ENCODE measurements at regions not wholly inside any gene's neighbourhood (a gene's known extent, or its start where the extent isn't known, plus 50 kb on each side); places are given as distances from the start of the nearest gene placed in this dataset.
A peak's percentile ranks its signal among the peaks of the same experiment; 100 is the strongest.

DNA sequence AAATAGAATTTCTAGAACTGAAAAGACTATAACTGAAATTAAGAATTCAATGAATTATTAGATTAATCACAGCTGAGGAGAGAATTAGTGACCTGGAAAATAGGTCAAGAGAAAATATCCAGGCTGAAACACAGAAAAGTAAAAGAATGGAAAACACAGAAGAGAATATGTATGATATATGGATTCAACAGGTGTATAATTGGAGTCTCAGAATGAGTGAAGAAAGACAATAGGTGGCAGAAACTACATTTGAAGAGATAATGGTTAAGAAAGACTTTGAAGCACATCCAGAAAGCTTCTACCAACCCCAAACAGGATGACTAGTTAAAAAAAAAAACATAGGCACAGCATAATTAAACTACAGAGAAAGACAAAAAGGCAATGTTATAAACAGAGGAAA is 196.2 kb upstream of the ASCC3 start:
- no peak overlapping the region for H3K4ac ChIP-seq (ENCODE audit: low read depth, low read length)
- H3K79me1 ChIP-seq (ENCODE audit: low read length) = no peaks in the 10 kb centered on the region
- no peaks in the 10 kb centered on the region for H3K79me2 ChIP-seq (ENCODE audit: control insufficient read depth, insufficient read depth, low read length, poor library complexity)
- H3K4me2 ChIP-seq (ENCODE audit: low read length) = no peak overlapping the region
- H3K9me3 ChIP-seq (ENCODE audit: insufficient read depth, low read depth, low read length) = no peaks in the 10 kb centered on the region
- H2BK120ac ChIP-seq (ENCODE audit: insufficient read depth, low read length, poor library complexity) = no peak overlapping the region
- no peak overlapping the region for H3K18ac ChIP-seq (ENCODE audit: low read length)
- no peak overlapping the region for H2AK5ac ChIP-seq (ENCODE audit: low read length)
- no peaks in the 10 kb centered on the region for H3K27me3 ChIP-seq (ENCODE audit: insufficient read depth, low read length)
- H3K14ac ChIP-seq (ENCODE audit: low read length) = no peak overlapping the region
- H4K91ac ChIP-seq (ENCODE audit: low read depth, low read length) = no peak overlapping the region
- H3K36me3 ChIP-seq (ENCODE audit: control insufficient read depth in 1 of 2, insufficient read depth in 2 of 2, low read length in 2 of 2) = no peaks in the 10 kb centered on the region
- H4K12ac ChIP-seq (ENCODE audit: low read depth, low read length) = no peak overlapping the region
- no peak overlapping the region for H2BK12ac ChIP-seq (ENCODE audit: low read length)
- no peak overlapping the region for H3K4me3 ChIP-seq (ENCODE audit: low read depth, low read length)
- no peak overlapping the region for H3K27ac ChIP-seq (ENCODE audit: low read depth, low read length)
- H2BK5ac ChIP-seq (ENCODE audit: low read depth, low read length, poor library complexity) = no peak overlapping the region
- no peaks in the 10 kb centered on the region for H3K4me1 ChIP-seq (ENCODE audit: control insufficient read depth in 1 of 2, insufficient read depth in 2 of 2, low read length in 2 of 2)
- DNase-seq = no peak
- no peak overlapping the region for H3K23ac ChIP-seq (ENCODE audit: low read length)
- no peak overlapping the region for H2AFZ ChIP-seq (ENCODE audit: insufficient read depth, low read length, poor library complexity)
- H4K8ac ChIP-seq (ENCODE audit: low read depth, low read length) = no peak overlapping the region
- H3K9ac ChIP-seq (ENCODE audit: low read length) = no peak overlapping the region

DNA sequence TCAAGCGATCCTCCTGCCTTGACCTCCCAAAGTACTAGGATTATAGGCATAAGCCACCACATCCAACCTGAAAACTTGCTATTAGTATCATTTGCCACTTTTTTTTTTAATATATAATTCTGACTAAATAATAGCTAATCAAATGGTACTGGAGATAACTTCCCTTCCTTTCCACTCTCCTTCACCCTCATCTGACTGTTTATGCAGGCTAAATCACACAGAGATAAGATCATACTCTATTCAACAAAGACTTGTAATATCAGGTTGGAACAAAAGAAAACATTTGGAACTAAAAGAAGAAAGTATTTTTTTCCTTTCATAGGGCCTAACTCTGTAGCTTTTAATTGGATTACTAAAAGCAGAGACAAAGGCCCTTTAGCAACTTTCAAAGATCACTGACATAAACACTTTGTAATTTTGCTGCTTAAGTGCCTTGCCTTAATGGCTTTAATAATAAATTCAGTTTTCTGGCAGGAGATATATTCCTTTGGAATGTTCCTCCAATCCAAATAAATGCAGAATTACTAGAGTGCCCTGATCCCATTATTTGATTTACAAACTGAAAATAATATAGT is 198.7 kb upstream of the ASCC3 start:
- H4K91ac ChIP-seq (ENCODE audit: low read depth, low read length) = no peak overlapping the region
- H3K4ac ChIP-seq (ENCODE audit: low read depth, low read length) = no peak overlapping the region
- no peak overlapping the region for H3K27ac ChIP-seq (ENCODE audit: low read depth, low read length)
- no peak overlapping the region for H2BK12ac ChIP-seq (ENCODE audit: low read length)
- H3K4me2 ChIP-seq (ENCODE audit: low read length) = no peak overlapping the region
- no peaks in the 10 kb centered on the region for H3K9me3 ChIP-seq (ENCODE audit: insufficient read depth, low read depth, low read length)
- no peak overlapping the region for H3K23ac ChIP-seq (ENCODE audit: low read length)
- no peak overlapping the region for H4K8ac ChIP-seq (ENCODE audit: low read depth, low read length)
- H3K79me1 ChIP-seq (ENCODE audit: low read length) = no peaks in the 10 kb centered on the region
- no peaks in the 10 kb centered on the region for H3K4me1 ChIP-seq (ENCODE audit: control insufficient read depth in 1 of 2, insufficient read depth in 2 of 2, low read length in 2 of 2)
- no CpG with 5 or more reads among the region's 1 CpG for WGBS (ENCODE audit: extremely low coverage, insufficient coverage, insufficient read length)
- H2BK120ac ChIP-seq (ENCODE audit: insufficient read depth, low read length, poor library complexity) = no peak overlapping the region
- no peak overlapping the region for H3K4me3 ChIP-seq (ENCODE audit: low read depth, low read length)
- H2AFZ ChIP-seq (ENCODE audit: insufficient read depth, low read length, poor library complexity) = no peak overlapping the region
- no peaks in the 10 kb centered on the region for H3K79me2 ChIP-seq (ENCODE audit: control insufficient read depth, insufficient read depth, low read length, poor library complexity)
- H2AK5ac ChIP-seq (ENCODE audit: low read length) = no peak overlapping the region
- H3K36me3 ChIP-seq (ENCODE audit: control insufficient read depth in 1 of 2, insufficient read depth in 2 of 2, low read length in 2 of 2) = no peaks in the 10 kb centered on the region
- no peaks in the 10 kb centered on the region for H3K27me3 ChIP-seq (ENCODE audit: insufficient read depth, low read length)
- H3K18ac ChIP-seq (ENCODE audit: low read length) = no peak overlapping the region
- H2BK5ac ChIP-seq (ENCODE audit: low read depth, low read length, poor library complexity) = no peak overlapping the region
- no peak for DNase-seq
- no peak overlapping the region for H4K12ac ChIP-seq (ENCODE audit: low read depth, low read length)
- H3K14ac ChIP-seq (ENCODE audit: low read length) = no peak overlapping the region
- H3K9ac ChIP-seq (ENCODE audit: low read length) = no peak overlapping the region

DNA sequence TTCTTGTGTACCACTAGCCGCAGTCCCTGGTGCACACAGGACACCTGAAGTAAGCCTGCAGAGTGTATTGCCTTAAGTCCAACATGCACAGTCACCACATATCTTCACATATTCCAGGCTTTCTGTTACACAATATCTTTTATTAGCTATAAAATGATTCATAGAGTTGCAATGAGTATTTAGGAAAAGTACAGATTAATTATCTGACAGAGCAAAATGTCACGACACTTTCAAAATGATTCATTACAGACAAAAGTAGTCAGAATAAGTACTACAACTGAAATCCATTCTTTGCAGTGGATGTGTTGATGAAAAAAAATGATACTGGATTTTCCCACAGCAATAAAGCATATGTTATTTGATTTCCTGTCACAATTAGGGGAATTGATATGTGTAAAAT is 199.5 kb upstream of the ASCC3 start:
- Histone ChIP-seq H2BK12ac (ENCODE audit: low read length) (no peak overlapping the region), H3K79me2 (ENCODE audit: control insufficient read depth, insufficient read depth, low read length, poor library complexity) (no peaks in the 10 kb centered on the region), H4K8ac (ENCODE audit: low read depth, low read length) (no peak overlapping the region), H3K4ac (ENCODE audit: low read depth, low read length) (no peak overlapping the region), H2AK5ac (ENCODE audit: low read length) (no peak overlapping the region), H3K79me1 (ENCODE audit: low read length) (no peaks in the 10 kb centered on the region), H3K4me2 (ENCODE audit: low read length) (no peak overlapping the region), H2BK5ac (ENCODE audit: low read depth, low read length, poor library complexity) (no peak overlapping the region), H4K91ac (ENCODE audit: low read depth, low read length) (no peak overlapping the region), H3K27me3 (ENCODE audit: insufficient read depth, low read length) (no peaks in the 10 kb centered on the region), H3K36me3 (ENCODE audit: control insufficient read depth in 1 of 2, insufficient read depth in 2 of 2, low read length in 2 of 2) (no peaks in the 10 kb centered on the region), H3K4me3 (ENCODE audit: low read depth, low read length) (no peak overlapping the region), H3K4me1 (ENCODE audit: control insufficient read depth in 1 of 2, insufficient read depth in 2 of 2, low read length in 2 of 2) (no peaks in the 10 kb centered on the region), H3K18ac (ENCODE audit: low read length) (no peak overlapping the region), H4K12ac (ENCODE audit: low read depth, low read length) (no peak overlapping the region), H3K14ac (ENCODE audit: low read length) (no peak overlapping the region), H3K9ac (ENCODE audit: low read length) (no peak overlapping the region), H3K23ac (ENCODE audit: low read length) (no peak overlapping the region), H3K9me3 (ENCODE audit: insufficient read depth, low read depth, low read length) (no peaks in the 10 kb centered on the region), H3K27ac (ENCODE audit: low read depth, low read length) (no peak overlapping the region), H2BK120ac (ENCODE audit: insufficient read depth, low read length, poor library complexity) (no peak overlapping the region), H2AFZ (ENCODE audit: insufficient read depth, low read length, poor library complexity) (no peak overlapping the region)
- no peak for DNase-seq
- no CpG with 5 or more reads among the region's 2 CpGs for WGBS (ENCODE audit: extremely low coverage, insufficient coverage, insufficient read length)

DNA sequence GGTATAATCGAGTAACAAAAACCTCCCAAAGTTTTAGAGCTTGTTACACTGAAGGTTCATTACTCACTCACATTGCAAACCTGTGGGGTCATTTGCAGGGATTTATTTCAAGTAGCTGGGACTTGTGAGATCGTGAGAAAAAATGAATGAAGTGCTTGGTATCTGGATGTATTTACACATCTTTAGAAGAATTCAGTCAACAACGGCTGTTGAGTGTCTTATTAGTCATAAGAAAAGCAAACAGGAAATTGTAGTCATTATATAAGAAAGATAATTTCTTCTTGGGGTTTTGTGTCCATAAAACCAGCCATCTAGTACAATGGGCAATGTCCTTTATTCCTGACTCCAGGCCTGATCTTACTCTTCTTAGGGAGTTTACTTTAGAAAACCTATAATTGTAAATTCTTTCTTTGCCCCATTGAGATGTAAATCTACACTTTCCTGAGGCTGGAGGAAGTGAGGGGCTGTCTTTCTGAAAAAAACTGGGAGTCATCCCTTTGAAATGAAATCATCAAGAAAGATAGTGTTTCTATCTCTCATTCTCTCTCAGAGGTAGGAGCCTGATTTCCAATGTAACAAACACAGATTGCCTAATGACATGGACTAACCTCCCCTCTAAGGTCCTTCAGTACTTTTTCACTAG is 202.5 kb upstream of the ASCC3 start:
- Histone ChIP-seq H4K8ac (ENCODE audit: low read depth, low read length) (no peak overlapping the region), H3K14ac (ENCODE audit: low read length) (no peak overlapping the region), H3K23ac (ENCODE audit: low read length) (no peak overlapping the region)

More for the DNA sequence above, 202.5 kb upstream of the ASCC3 start:
- H4K12ac ChIP-seq (ENCODE audit: low read depth, low read length) = no peak overlapping the region
- WGBS (ENCODE audit: extremely low coverage, insufficient coverage, insufficient read length) = no CpG with 5 or more reads among the region's 3 CpGs
- no peaks in the 10 kb centered on the region for H3K27me3 ChIP-seq (ENCODE audit: insufficient read depth, low read length)
- H4K91ac ChIP-seq (ENCODE audit: low read depth, low read length) = no peak overlapping the region
- no peaks in the 10 kb centered on the region for H3K4me1 ChIP-seq (ENCODE audit: control insufficient read depth in 1 of 2, insufficient read depth in 2 of 2, low read length in 2 of 2)
- no peaks in the 10 kb centered on the region for H3K79me2 ChIP-seq (ENCODE audit: control insufficient read depth, insufficient read depth, low read length, poor library complexity)
- no peaks in the 10 kb centered on the region for H3K9me3 ChIP-seq (ENCODE audit: insufficient read depth, low read depth, low read length)
- no peak overlapping the region for H3K4me3 ChIP-seq (ENCODE audit: low read depth, low read length)
- H2AK5ac ChIP-seq (ENCODE audit: low read length) = no peak overlapping the region
- H3K9ac ChIP-seq (ENCODE audit: low read length) = no peak overlapping the region
- no peaks in the 10 kb centered on the region for H3K36me3 ChIP-seq (ENCODE audit: control insufficient read depth in 1 of 2, insufficient read depth in 2 of 2, low read length in 2 of 2)
- peak; percentile 47 to 87 for DNase-seq
- H3K4me2 ChIP-seq (ENCODE audit: low read length) = no peak overlapping the region
- no peak overlapping the region for H2BK120ac ChIP-seq (ENCODE audit: insufficient read depth, low read length, poor library complexity)
- H2BK5ac ChIP-seq (ENCODE audit: low read depth, low read length, poor library complexity) = no peak overlapping the region
- H3K4ac ChIP-seq (ENCODE audit: low read depth, low read length) = no peak overlapping the region
- H3K79me1 ChIP-seq (ENCODE audit: low read length) = no peaks in the 10 kb centered on the region
- H3K18ac ChIP-seq (ENCODE audit: low read length) = no peak overlapping the region
- no peak overlapping the region for H2AFZ ChIP-seq (ENCODE audit: insufficient read depth, low read length, poor library complexity)
- no peak overlapping the region for H2BK12ac ChIP-seq (ENCODE audit: low read length)
- no peak overlapping the region for H3K27ac ChIP-seq (ENCODE audit: low read depth, low read length)

Measured in trophoblast cell (in vitro differentiated cells and primary cell).